Activated T-helper 1 cell treated with anti-CD3 and anti-CD28 coated beads, Interleukin-2, amount 50 U/mL, for 16 hours (primary cell): ENCODE measurements at regions not wholly inside any gene's neighbourhood (a gene's known extent, or its start where the extent isn't known, plus 50 kb on each side); places are given as distances from the start of the nearest gene placed in this dataset.
"Not testable (repeated sequence)": the region's sequence is repeated elsewhere in the genome, so short reads cannot be mapped to it uniquely, and the experiment has no call there.

Source experiments
- DNase-seq, 2 donors: peaks; one replicate each; pipeline ENCODE4 v3.0.0-alpha.2; 2020; ENCODE audit warnings: low read depth in 1 of 2, low spot score in 1 of 2

- DNase-seq = not testable (repeated sequence)
Observed at GRCh38 chr21:6482616-6483015, 4038.8 kb upstream of the TPTE start.

GRCh38 chr21:6483645-6484044, 4037.7 kb upstream of the TPTE start:
- not testable (repeated sequence) for DNase-seq

- not testable (repeated sequence) for DNase-seq
Observed at GRCh38 chr21:6486821-6487220, 4034.6 kb upstream of the TPTE start.

- not testable (repeated sequence) for DNase-seq
Observed at GRCh38 chr21:6492691-6493090, 4028.7 kb upstream of the TPTE start.

GRCh38 chr21:6493957-6494356, 4027.4 kb upstream of the TPTE start:
- DNase-seq = not testable (repeated sequence)

GRCh38 chr21:6496356-6496755, 4025.0 kb upstream of the TPTE start:
- DNase-seq = not testable (repeated sequence)

- DNase-seq = peak in 1 of 2 donors; percentile 38
Observed at GRCh38 chr21:6498716-6499115, 4022.7 kb upstream of the TPTE start.

- peak; percentile 25 to 70 for DNase-seq
Observed at GRCh38 chr21:6499128-6499826, 4022.1 kb upstream of the TPTE start.

GRCh38 chr21:6499866-6500265, 4021.5 kb upstream of the TPTE start:
- DNase-seq = not testable (repeated sequence)

GRCh38 chr21:6500681-6501080, 4020.7 kb upstream of the TPTE start:
- DNase-seq = not testable (repeated sequence)

GRCh38 chr21:6506167-6506894, 4015.1 kb upstream of the TPTE start:
- DNase-seq = not testable (repeated sequence)

GRCh38 chr21:6507632-6508031, 4013.8 kb upstream of the TPTE start:
- not testable (repeated sequence) for DNase-seq

- not testable (repeated sequence) for DNase-seq
Observed at GRCh38 chr21:6521777-6522176, 3999.6 kb upstream of the TPTE start.

- not testable (repeated sequence) for DNase-seq
Observed at GRCh38 chr21:6526213-6526612, 3995.2 kb upstream of the TPTE start.

- not testable (repeated sequence) for DNase-seq
Observed at GRCh38 chr21:6530655-6531054, 3990.7 kb upstream of the TPTE start.

- DNase-seq = not testable (repeated sequence)
Observed at GRCh38 chr21:6533261-6533660, 3988.1 kb upstream of the TPTE start.

- not testable (repeated sequence) for DNase-seq
Observed at GRCh38 chr21:6538320-6538719, 3983.1 kb upstream of the TPTE start.

- DNase-seq = not testable (repeated sequence)
Observed at GRCh38 chr21:6539688-6540087, 3981.7 kb upstream of the TPTE start.

GRCh38 chr21:6541036-6541435, 3980.3 kb upstream of the TPTE start:
- not testable (repeated sequence) for DNase-seq

GRCh38 chr21:6545288-6545687, 3976.1 kb upstream of the TPTE start:
- DNase-seq = not testable (repeated sequence)

- not testable (repeated sequence) for DNase-seq
Observed at GRCh38 chr21:6551045-6551444, 3970.3 kb upstream of the TPTE start.
